Endothelial cell of umbilical vein (primary cell): ENCODE measurements at regions not wholly inside any gene's neighbourhood (a gene's known extent, or its start where the extent isn't known, plus 50 kb on each side); places are given as distances from the start of the nearest gene placed in this dataset.

Experiments
- BruUV-seq: library from RNA; stranded (reverse); fragments of 400-500 nt; replicated peaks from 2 replicates; lab custom pipeline; 2021; lab: Mats Ljungman, UMichigan
- CTCF ChIA-PET: fragments of 300-600, 350-600 bp; sonication (Branson Sonifier 250); formaldehyde crosslinking; loops from one replicate; lab custom pipeline; 2021; ENCODE audit warnings: antibody characterized with exemption, inconsistent platforms; lab: Charles Lee
- POLR2A ChIA-PET: fragments of 300-600, 350-600 bp; sonication (Branson Sonifier 250); formaldehyde crosslinking; loops from one replicate; lab custom pipeline; 2021; ENCODE audit warnings: antibody characterized with exemption, inconsistent platforms; lab: Charles Lee
- DNase-seq: peaks from one replicate; pipeline ENCODE4 v3.0.0-alpha.2; 2011; ENCODE audit warnings: low read depth, low spot score
- FAIRE-seq: peaks from 2 replicates; lab custom pipeline; 2011; peaks lifted over from hg19 to GRCh38; lab: Jason Lieb, UNC
- H2AFZ ChIP-seq: 2 replicates; pipeline ENCODE4 v1.6.0; 2012; ENCODE audit warnings: low read depth, low read length, control low read depth, inconsistent platforms
- H3K27ac ChIP-seq: 2 replicates; pipeline ENCODE4 v1.5.1; 2011; ENCODE audit warnings: low read depth, mild to moderate bottlenecking, control low read depth, low read length, moderate library complexity; ENCODE audit not compliant: insufficient read depth
- H3K27me3 ChIP-seq, 2 experiments: 2 replicates each; pipeline versions ENCODE4 v1.6.0 to v1.6.1; 2011; ENCODE audit warnings: low read length in 2 of 2, mixed read lengths in 1 of 2; ENCODE audit not compliant: control insufficient read depth in 2 of 2, insufficient read depth in 2 of 2
- H3K36me3 ChIP-seq, 2 experiments: 2 replicates in 1 of 2; 3 replicates in 1 of 2; pipeline ENCODE4 v1.5.1; 2011; ENCODE audit warnings: low read length in 2 of 2, mild to moderate bottlenecking in 1 of 2, moderate library complexity in 1 of 2; ENCODE audit not compliant: control insufficient read depth in 2 of 2, insufficient read depth in 2 of 2; ENCODE audit errors: extremely low read depth in 1 of 2
- H3K4me1 ChIP-seq: 3 replicates; pipeline ENCODE4 v1.5.1; 2011; ENCODE audit warnings: mild to moderate bottlenecking, low read length; ENCODE audit not compliant: control insufficient read depth, insufficient read depth; ENCODE audit errors: extremely low read depth
- H3K4me2 ChIP-seq: 2 replicates; pipeline ENCODE4 v1.6.1; 2011; ENCODE audit warnings: low read length, control low read depth, mixed read lengths; ENCODE audit not compliant: insufficient read depth
- H3K4me3 ChIP-seq, 3 experiments: fragments of 200-600 bp in 1 of 3; sonication (generic), shearing (Covaris generic) in 1 of 3; replicated peaks in 1 of 3; 2 replicates each; pipeline ENCODE4 v1.5.1; 2011 to 2016; ENCODE audit warnings: control low read depth in 3 of 3, low read length in 3 of 3, mild to moderate bottlenecking in 2 of 3, inconsistent platforms in 1 of 3, low read depth in 1 of 3, moderate library complexity in 1 of 3; ENCODE audit not compliant: insufficient read depth in 1 of 3
- H3K79me2 ChIP-seq: 2 replicates; pipeline ENCODE4 v1.6.0; 2012; ENCODE audit warnings: low read length, inconsistent platforms; ENCODE audit not compliant: control insufficient read depth, insufficient read depth
- H3K9ac ChIP-seq: replicated peaks from 2 replicates; pipeline ENCODE3; 2011; ENCODE audit warnings: low read length, control low read depth; ENCODE audit not compliant: insufficient read depth; ENCODE audit errors: extremely low read depth
- H3K9me1 ChIP-seq: replicated peaks from 3 replicates; pipeline ENCODE4 v1.6.0; 2011; ENCODE audit warnings: mild to moderate bottlenecking, low read length; ENCODE audit not compliant: control insufficient read depth, insufficient read depth; ENCODE audit errors: extremely low read depth
- H3K9me3 ChIP-seq: replicated peaks from 2 replicates; pipeline ENCODE4 v1.5.1; 2012; ENCODE audit warnings: low read length, inconsistent platforms; ENCODE audit not compliant: control insufficient read depth, insufficient read depth
- H4K20me1 ChIP-seq: replicated peaks from 2 replicates; pipeline ENCODE3; 2011; ENCODE audit warnings: mild to moderate bottlenecking, low read length; ENCODE audit not compliant: control insufficient read depth, insufficient read depth; ENCODE audit errors: extremely low read depth
- CTCF ChIP-seq, 2 donors: IDR thresholded peaks; 1 replicate in 1 of 2; 2 replicates in 1 of 2; pipeline ENCODE4 v1.5.1; 2011; ENCODE audit warnings: low read length in 2 of 2, mild to moderate bottlenecking in 2 of 2, moderate library complexity in 2 of 2, control low read depth in 1 of 2, inconsistent platforms in 1 of 2, low read depth in 1 of 2; ENCODE audit not compliant: insufficient read depth in 1 of 2; ENCODE audit errors: extremely low read depth in 1 of 2
- EZH2 ChIP-seq: IDR thresholded peaks from 2 replicates; pipeline ENCODE4 v1.6.1; 2012; ENCODE audit warnings: borderline replicate concordance, low read depth, mild to moderate bottlenecking, moderate library complexity, low read length, inconsistent platforms; ENCODE audit not compliant: severe bottlenecking
- FOS ChIP-seq: IDR thresholded peaks from 2 replicates; pipeline ENCODE4 v1.6.1; 2011; ENCODE audit warnings: mild to moderate bottlenecking, low read length, moderate library complexity, borderline replicate concordance; ENCODE audit not compliant: insufficient read depth
- GATA2 ChIP-seq: IDR thresholded peaks from 2 replicates; pipeline ENCODE4 v1.7.0; 2011; ENCODE audit warnings: low read depth, mild to moderate bottlenecking, moderate library complexity, mixed read lengths, low read length; ENCODE audit not compliant: insufficient read length, insufficient read depth
- JUN ChIP-seq: IDR thresholded peaks from 2 replicates; pipeline ENCODE4 v1.6.1; 2011; ENCODE audit warnings: borderline replicate concordance, low read depth; ENCODE audit not compliant: insufficient read length, insufficient read depth
- MYC ChIP-seq: IDR thresholded peaks from one replicate; pipeline ENCODE4 v1.6.1; 2011; ENCODE audit warnings: mild to moderate bottlenecking, low read depth, low read length
- POLR2A ChIP-seq: IDR thresholded peaks from 2 replicates; pipeline ENCODE4 v1.6.1; 2012; ENCODE audit warnings: low read depth, mild to moderate bottlenecking, control low read depth, low read length
- POLR2AphosphoS5 ChIP-seq: IDR thresholded peaks from 2 replicates; pipeline ENCODE4 v1.6.1; 2012; ENCODE audit warnings: low read depth, mild to moderate bottlenecking, control low read depth, low read length, moderate library complexity; ENCODE audit not compliant: insufficient read depth
- dilution Hi-C: fragments of 300-500 bp; cut with MboI; formaldehyde crosslinking; loops from one replicate; pipeline ENCODE4 v1.15.0; 2019; ENCODE audit warnings: low sequenced_read_pairs; ENCODE audit not compliant: extremely low pct_ligation_motif_present
- intact Hi-C: fragments of 100-400 bp; cut with micrococcal nuclease; formaldehyde crosslinking; loops from one replicate; pipeline ENCODE4 v1.10.0; 2022
- TF ChIP-seq, protein P1 (sequence below): IDR thresholded peaks from 2 replicates; pipeline ENCODE4 v1.6.1; 2011; ENCODE audit not compliant: insufficient read depth, insufficient read length

GRCh38 chr5:144581044-144581443 is 410.4 kb downstream of the KCTD16 start:
- no peak for DNase-seq
- H2AFZ ChIP-seq: no peak overlapping the region
- no TSS peak for BruUV-seq
- no peaks in the 10 kb centered on the region for H3K9me3 ChIP-seq
- no peaks in the 10 kb centered on the region for H3K9me1 ChIP-seq
- H3K4me3 ChIP-seq: no peak overlapping the region
- no peak overlapping the region for H3K27ac ChIP-seq
- dilution Hi-C loops (no loop called here), intact Hi-C loops (no loop called here)
- no peaks in the 10 kb centered on the region for H3K79me2 ChIP-seq
- ChIA-PET CTCF (no interaction called here), POLR2A (no interaction called here)
- no peak overlapping the region for H3K4me2 ChIP-seq
- TF ChIP-seq JUN (no peak), CTCF (IDR thresholded peaks at IDR 0.05; ENCODE audit: extremely low read depth in 1 of 2, insufficient read depth in 1 of 2, low read depth in 1 of 2, low read length in 2 of 2) (no peak), GATA2 (no peak), POLR2A (no peak), MYC (no peak), FOS (no peak), EZH2 (no peak), POLR2AphosphoS5 (no peak)
- TF ChIP-seq, protein P1, sequence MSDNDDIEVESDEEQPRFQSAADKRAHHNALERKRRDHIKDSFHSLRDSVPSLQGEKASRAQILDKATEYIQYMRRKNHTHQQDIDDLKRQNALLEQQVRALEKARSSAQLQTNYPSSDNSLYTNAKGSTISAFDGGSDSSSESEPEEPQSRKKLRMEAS: no peak
- FAIRE-seq: no peak
- no peaks in the 10 kb centered on the region for H3K4me1 ChIP-seq
- no peaks in the 10 kb centered on the region for H4K20me1 ChIP-seq
- H3K27me3 ChIP-seq: no peaks in the 10 kb centered on the region
- no peaks in the 10 kb centered on the region for H3K36me3 ChIP-seq
- no peak overlapping the region for H3K9ac ChIP-seq
